ENCODE measurements at regions not wholly inside any gene's neighbourhood (a gene's known extent, or its start where the extent isn't known, plus 50 kb on each side); places are given as distances from the start of the nearest gene placed in this dataset.

DNA sequence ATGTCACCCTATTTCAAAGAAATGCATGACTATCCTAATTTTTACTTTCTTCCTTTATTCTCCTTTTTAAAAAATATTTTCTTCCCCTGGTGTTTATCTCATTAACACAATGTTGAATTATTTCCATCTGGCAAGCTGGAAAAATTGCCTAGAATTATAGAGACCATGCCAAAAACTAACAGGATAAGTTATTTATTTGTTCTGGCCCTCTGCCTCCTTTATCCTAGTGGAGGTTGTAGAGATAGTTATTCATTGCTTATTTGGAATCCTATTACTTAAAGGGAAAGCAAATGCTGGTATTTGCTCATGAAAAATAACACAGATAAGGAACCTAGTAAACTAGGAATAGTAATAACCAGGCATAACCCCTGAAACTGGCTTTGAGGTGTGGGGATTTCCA, 684.9 kb upstream of the KIF2B start:
- no peak for DNase-seq
- Histone ChIP-seq H3K9me3 (no peaks in the 10 kb centered on the region), H3K4me1 (no peaks in the 10 kb centered on the region), H3K4me3 (no peak overlapping the region), H3K27ac (no peak overlapping the region), H3K27me3 (no peaks in the 10 kb centered on the region), H3K36me3 (no peaks in the 10 kb centered on the region)
- TF ChIP-seq, protein P1, sequence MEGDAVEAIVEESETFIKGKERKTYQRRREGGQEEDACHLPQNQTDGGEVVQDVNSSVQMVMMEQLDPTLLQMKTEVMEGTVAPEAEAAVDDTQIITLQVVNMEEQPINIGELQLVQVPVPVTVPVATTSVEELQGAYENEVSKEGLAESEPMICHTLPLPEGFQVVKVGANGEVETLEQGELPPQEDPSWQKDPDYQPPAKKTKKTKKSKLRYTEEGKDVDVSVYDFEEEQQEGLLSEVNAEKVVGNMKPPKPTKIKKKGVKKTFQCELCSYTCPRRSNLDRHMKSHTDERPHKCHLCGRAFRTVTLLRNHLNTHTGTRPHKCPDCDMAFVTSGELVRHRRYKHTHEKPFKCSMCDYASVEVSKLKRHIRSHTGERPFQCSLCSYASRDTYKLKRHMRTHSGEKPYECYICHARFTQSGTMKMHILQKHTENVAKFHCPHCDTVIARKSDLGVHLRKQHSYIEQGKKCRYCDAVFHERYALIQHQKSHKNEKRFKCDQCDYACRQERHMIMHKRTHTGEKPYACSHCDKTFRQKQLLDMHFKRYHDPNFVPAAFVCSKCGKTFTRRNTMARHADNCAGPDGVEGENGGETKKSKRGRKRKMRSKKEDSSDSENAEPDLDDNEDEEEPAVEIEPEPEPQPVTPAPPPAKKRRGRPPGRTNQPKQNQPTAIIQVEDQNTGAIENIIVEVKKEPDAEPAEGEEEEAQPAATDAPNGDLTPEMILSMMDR (IDR thresholded peaks at IDR 0.05): no peak
- TF ChIP-seq POLR2A (IDR thresholded peaks at IDR 0.05): no peak
- intact Hi-C loops (cut with DNase I): no loop called here

DNA sequence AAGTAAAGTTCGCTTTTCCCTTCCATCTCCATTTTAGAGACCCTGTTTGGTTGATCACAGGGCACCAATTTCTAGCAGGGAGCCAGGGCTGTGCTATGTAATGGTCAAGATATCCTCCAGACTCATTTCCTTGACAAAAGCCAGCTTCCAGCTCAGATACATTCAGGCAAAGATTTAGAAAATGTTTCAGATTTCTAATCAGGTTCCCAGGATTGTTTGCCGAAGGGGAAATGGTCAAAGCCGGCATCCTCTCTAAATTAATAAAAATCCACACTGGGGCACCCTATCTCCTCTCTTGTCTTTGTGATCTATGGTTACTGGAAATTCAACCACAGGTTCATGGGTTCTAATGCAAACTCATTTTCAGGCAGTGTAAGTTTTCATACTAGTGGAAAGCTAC, 686.8 kb upstream of the KIF2B start:
- Histone ChIP-seq H3K27me3 (no peaks in the 10 kb centered on the region), H3K36me3 (no peaks in the 10 kb centered on the region), H3K9me3 (no peaks in the 10 kb centered on the region), H3K4me1 (no peaks in the 10 kb centered on the region), H3K4me3 (no peak overlapping the region), H3K27ac (no peak overlapping the region)
- 46 to 50% methylated on average over 3 of the region's 3 CpGs for WGBS, 2 donors
- intact Hi-C loops (cut with DNase I): no loop called here
- TF ChIP-seq POLR2A (IDR thresholded peaks at IDR 0.05): no peak
- TF ChIP-seq, protein P1 (IDR thresholded peaks at IDR 0.05): no peak
- no peak for DNase-seq

DNA sequence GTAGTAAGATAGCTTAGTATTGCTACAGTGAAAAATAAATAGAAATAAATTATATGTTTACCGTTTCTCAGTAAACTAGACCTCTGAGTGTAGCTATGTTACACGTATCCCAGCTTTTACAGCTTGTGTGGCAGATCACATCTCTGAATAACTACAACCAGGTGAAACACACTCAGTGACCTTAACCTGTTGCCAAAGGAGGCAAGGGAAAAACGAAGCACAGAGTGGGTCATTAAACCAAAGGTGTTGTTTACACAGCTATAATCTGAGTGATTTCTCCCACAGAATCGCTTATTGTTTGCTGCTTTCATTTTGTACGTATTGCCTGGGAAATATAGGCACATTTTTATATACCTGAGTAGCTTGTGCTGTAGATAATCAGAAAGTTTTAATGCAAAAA, 688.2 kb upstream of the KIF2B start:
- WGBS, 2 donors: 51 to 52% methylated on average over 5 of the region's 5 CpGs
- H3K27ac ChIP-seq: no peak overlapping the region
- no peaks in the 10 kb centered on the region for H3K27me3 ChIP-seq
- H3K9me3 ChIP-seq: no peaks in the 10 kb centered on the region
- intact Hi-C loops (cut with DNase I): no loop called here
- no peak overlapping the region for H3K4me3 ChIP-seq
- no peak for DNase-seq
- TF ChIP-seq, protein P1 (IDR thresholded peaks at IDR 0.05): no peak
- TF ChIP-seq POLR2A (IDR thresholded peaks at IDR 0.05): no peak
- H3K4me1 ChIP-seq: no peaks in the 10 kb centered on the region
- no peaks in the 10 kb centered on the region for H3K36me3 ChIP-seq

DNA sequence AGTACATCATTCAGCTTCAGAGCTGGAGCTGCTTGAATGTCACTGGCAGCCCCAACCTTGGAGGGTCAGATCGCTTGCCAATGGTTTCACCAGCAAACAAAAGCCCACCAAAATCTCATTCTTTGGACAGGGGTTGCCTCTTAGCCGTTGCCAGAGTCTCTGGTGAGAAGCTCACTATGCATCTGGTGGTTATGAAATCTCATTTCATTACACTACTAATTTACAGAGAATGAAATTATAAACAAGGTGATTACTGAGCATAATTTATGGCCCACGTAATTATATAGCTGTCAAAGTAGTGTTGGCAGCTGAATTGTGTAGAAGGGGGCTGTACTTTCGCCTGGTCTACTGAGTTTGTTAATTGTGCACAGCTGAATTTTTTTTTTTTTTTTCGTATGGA, 688.9 kb upstream of the KIF2B start:
- Histone ChIP-seq H3K27ac (no peak overlapping the region), H3K4me3 (no peak overlapping the region), H3K27me3 (no peaks in the 10 kb centered on the region), H3K4me1 (no peaks in the 10 kb centered on the region), H3K9me3 (no peaks in the 10 kb centered on the region), H3K36me3 (no peaks in the 10 kb centered on the region)
- WGBS, 2 donors: 41 to 46% methylated on average over 5 of the region's 5 CpGs
- TF ChIP-seq, protein P1 (IDR thresholded peaks at IDR 0.05): no peak
- no peak for TF ChIP-seq POLR2A (IDR thresholded peaks at IDR 0.05)
- intact Hi-C loops (cut with DNase I): no loop called here
- no peak for DNase-seq

DNA sequence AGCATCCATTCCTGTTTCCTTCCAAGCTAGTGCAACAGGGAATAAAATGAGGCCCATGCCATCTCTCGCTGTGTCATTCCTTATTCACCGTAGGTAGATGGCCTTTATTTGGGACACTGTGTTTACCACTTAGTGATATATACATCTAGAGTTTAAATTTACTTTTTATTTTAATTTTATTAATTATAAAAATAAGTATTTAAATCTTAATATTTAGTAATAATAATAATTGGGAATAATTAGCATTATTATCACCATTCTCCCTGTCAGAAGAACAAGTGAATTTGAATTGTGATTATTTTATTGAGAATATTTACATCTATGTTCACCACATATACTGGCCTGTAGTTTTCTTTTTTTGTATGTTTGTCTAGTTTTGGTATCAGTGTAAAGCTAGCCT, 692.9 kb upstream of the KIF2B start:
- WGBS, 2 donors: 81 to 93% methylated on average over 2 of the region's 2 CpGs
- Histone ChIP-seq H3K9me3 (no peaks in the 10 kb centered on the region), H3K4me1 (no peaks in the 10 kb centered on the region), H3K27me3 (no peaks in the 10 kb centered on the region), H3K36me3 (no peaks in the 10 kb centered on the region), H3K27ac (no peak overlapping the region), H3K4me3 (no peak overlapping the region)
- DNase-seq: no peak
- TF ChIP-seq, protein P1 (IDR thresholded peaks at IDR 0.05): no peak
- TF ChIP-seq POLR2A (IDR thresholded peaks at IDR 0.05): no peak
- intact Hi-C loops (cut with DNase I): no loop called here

Measured in esophagus squamous epithelium (tissue), 5 donors.